DOHH2 (cell line): ENCODE measurements at regions not wholly inside any gene's neighbourhood (a gene's known extent, or its start where the extent isn't known, plus 50 kb on each side); places are given as distances from the start of the nearest gene placed in this dataset.

Experiments
- H3F3A ChIP-seq: fragments of 200-600 bp; sonication (generic), shearing (Covaris generic); 2 replicates; pipeline ENCODE4 v1.6.0; 2016; ENCODE audit warnings: antibody characterized with exemption, mild to moderate bottlenecking; ENCODE audit not compliant: control insufficient read depth, insufficient read depth
- H3K27ac ChIP-seq: fragments of 200-600 bp; sonication (generic); 2 replicates; pipeline ENCODE4 v1.5.1; 2014; ENCODE audit warnings: low read depth, mild to moderate bottlenecking, low read length, moderate library complexity
- H3K27me3 ChIP-seq: fragments of 200-600 bp; sonication (generic); 2 replicates; pipeline ENCODE4 v1.6.1; 2014; ENCODE audit warnings: mild to moderate bottlenecking, low read length, mixed read lengths; ENCODE audit not compliant: control insufficient read depth
- H3K36me3 ChIP-seq: fragments of 200-600 bp; sonication (generic); 2 replicates; pipeline ENCODE4 v1.6.1; 2014; ENCODE audit warnings: mild to moderate bottlenecking, low read length, moderate library complexity, mixed read lengths; ENCODE audit not compliant: control insufficient read depth
- H3K4me1 ChIP-seq: fragments of 200-600 bp; sonication (generic); 2 replicates; pipeline ENCODE4 v1.6.1; 2014; ENCODE audit warnings: mild to moderate bottlenecking, low read length, mixed read lengths; ENCODE audit not compliant: control insufficient read depth
- H3K4me2 ChIP-seq: fragments of 200-600 bp; sonication (generic); 2 replicates; pipeline ENCODE4 v1.6.0; 2014; ENCODE audit warnings: mild to moderate bottlenecking, low read length, moderate library complexity
- H3K4me3 ChIP-seq: fragments of 200-600 bp; sonication (generic); 2 replicates; pipeline ENCODE4 v1.5.1; 2014; ENCODE audit warnings: mild to moderate bottlenecking, low read length, mixed read lengths
- H3K79me2 ChIP-seq: fragments of 200-600 bp; sonication (generic); 2 replicates; pipeline ENCODE4 v1.6.1; 2014; ENCODE audit warnings: mild to moderate bottlenecking, low read length, mixed read lengths; ENCODE audit not compliant: control insufficient read depth
- H3K9me2 ChIP-seq: fragments of 200-600 bp; sonication (generic); replicated peaks from 2 replicates; pipeline ENCODE4 v1.6.1; 2014; ENCODE audit warnings: mild to moderate bottlenecking, low read length, mixed read lengths; ENCODE audit not compliant: control insufficient read depth
- H3K9me3 ChIP-seq: fragments of 200-600 bp; sonication (generic); 2 replicates; pipeline ENCODE4 v1.6.1; 2014; ENCODE audit warnings: antibody characterized with exemption, low read length, mixed read lengths; ENCODE audit not compliant: control insufficient read depth, insufficient read depth
- H4K20me1 ChIP-seq: fragments of 200-600 bp; sonication (generic); 2 replicates; pipeline ENCODE4 v1.6.0; 2014; ENCODE audit warnings: low read depth, mild to moderate bottlenecking, antibody characterized with exemption, low read length, moderate library complexity; ENCODE audit not compliant: control insufficient read depth, insufficient read depth
- CTCF ChIP-seq: fragments of 200-600 bp; sonication (generic); IDR thresholded peaks from one replicate; pipeline ENCODE4 v1.5.1; 2014; ENCODE audit warnings: antibody characterized with exemption, mild to moderate bottlenecking, low read depth, low read length; ENCODE audit not compliant: poor library complexity, severe bottlenecking
- EZH2phosphoT487 ChIP-seq: fragments of 200-600 bp; sonication (generic); IDR thresholded peaks from 2 replicates; pipeline ENCODE4 v1.6.1; 2017; ENCODE audit warnings: borderline replicate concordance, mild to moderate bottlenecking, antibody characterized with exemption, low read length, moderate library complexity, mixed read lengths

- H3K27ac ChIP-seq: no peak overlapping the region
- H3K4me2 ChIP-seq: no peak overlapping the region
- H3K9me3 ChIP-seq: no peaks in the 10 kb centered on the region
- no peak overlapping the region for H3K4me3 ChIP-seq
- no peaks in the 10 kb centered on the region for H3K9me2 ChIP-seq
- no peaks in the 10 kb centered on the region for H3K36me3 ChIP-seq
- no peaks in the 10 kb centered on the region for H3F3A ChIP-seq
- no peaks in the 10 kb centered on the region for H4K20me1 ChIP-seq
- H3K4me1 ChIP-seq: no peaks in the 10 kb centered on the region; the same call in 1 of the 2 replicates
- TF ChIP-seq CTCF (no peak), EZH2phosphoT487 (no peak)
- no peaks in the 10 kb centered on the region for H3K27me3 ChIP-seq
- H3K79me2 ChIP-seq: no peaks in the 10 kb centered on the region
These were observed 962.1 kb downstream of the GRIK2 start for GRCh38 chr6:102355578-102355977.

GRCh38 chr6:102352552-102352951 is 959.0 kb downstream of the GRIK2 start:
- Histone ChIP-seq H3K27me3 (no peaks in the 10 kb centered on the region), H3F3A (no peaks in the 10 kb centered on the region), H3K79me2 (no peaks in the 10 kb centered on the region), H3K36me3 (no peaks in the 10 kb centered on the region), H3K4me3 (no peak overlapping the region), H3K9me3 (no peaks in the 10 kb centered on the region), H3K4me2 (no peak overlapping the region), H3K27ac (no peak overlapping the region), H4K20me1 (no peaks in the 10 kb centered on the region), H3K4me1 (peaks cover 6% of the 10 kb centered on the region), H3K9me2 (no peaks in the 10 kb centered on the region)
- TF ChIP-seq CTCF (no peak), EZH2phosphoT487 (no peak)

- Histone ChIP-seq H3K9me3 (0 out of 2 replicates have a peak, but pooled peaks cover 3% of the 10 kb centered on the region), H3K27ac (no peak overlapping the region), H3K4me2 (no peak overlapping the region), H3K79me2 (no peaks in the 10 kb centered on the region), H3K36me3 (no peaks in the 10 kb centered on the region), H4K20me1 (no peaks in the 10 kb centered on the region), H3K9me2 (no peaks in the 10 kb centered on the region), H3K4me3 (no peak overlapping the region), H3F3A (no peaks in the 10 kb centered on the region), H3K27me3 (no peaks in the 10 kb centered on the region), H3K4me1 (peaks cover 6% of the 10 kb centered on the region)
- no peak for TF ChIP-seq EZH2phosphoT487
- TF ChIP-seq CTCF: no peak
These were observed 951.3 kb downstream of the GRIK2 start for GRCh38 chr6:102344769-102345168.

- Histone ChIP-seq H3F3A (no peaks in the 10 kb centered on the region), H3K4me3 (no peak overlapping the region), H3K9me3 (0 out of 2 replicates have a peak, but pooled peaks cover 3% of the 10 kb centered on the region), H3K9me2 (no peaks in the 10 kb centered on the region), H3K4me1 (no peaks in the 10 kb centered on the region), H3K27ac (no peak overlapping the region), H3K36me3 (no peaks in the 10 kb centered on the region), H3K4me2 (no peak overlapping the region), H4K20me1 (no peaks in the 10 kb centered on the region), H3K79me2 (no peaks in the 10 kb centered on the region), H3K27me3 (no peaks in the 10 kb centered on the region)
- TF ChIP-seq EZH2phosphoT487: no peak
- TF ChIP-seq CTCF: no peak
These were observed 946.8 kb downstream of the GRIK2 start for GRCh38 chr6:102340311-102340710.
